Spinal cord (tissue), 9 donors: ENCODE measurements at regions not wholly inside any gene's neighbourhood (a gene's known extent, or its start where the extent isn't known, plus 50 kb on each side); places are given as distances from the start of the nearest gene placed in this dataset.

ENCODE experiments used
- DNase-seq, 6 donors: peaks; one replicate each; pipeline versions ENCODE4 v3.0.0 to v3.0.0-alpha.2; 2013 to 2015; ENCODE audit warnings: low spot score in 6 of 6, low read depth in 4 of 6
- H3K27ac ChIP-seq: one replicate; pipeline ENCODE4 v1.5.1; 2013; ENCODE audit warnings: low read depth, low read length, control low read depth
- H3K27me3 ChIP-seq: one replicate; pipeline ENCODE4 v1.6.1; 2013; ENCODE audit warnings: low read length; ENCODE audit not compliant: control insufficient read depth, insufficient read depth
- H3K36me3 ChIP-seq: one replicate; pipeline ENCODE4 v1.6.1; 2013; ENCODE audit warnings: low read length; ENCODE audit not compliant: control insufficient read depth, insufficient read depth
- H3K4me1 ChIP-seq: one replicate; pipeline ENCODE4 v1.6.1; 2013; ENCODE audit warnings: low read length; ENCODE audit not compliant: control insufficient read depth, insufficient read depth
- H3K4me3 ChIP-seq: one replicate; pipeline ENCODE4 v1.5.1; 2013; ENCODE audit warnings: low read depth, low read length, control low read depth
- H3K9me3 ChIP-seq: one replicate; pipeline ENCODE4 v1.6.1; 2013; ENCODE audit warnings: low read length; ENCODE audit not compliant: control insufficient read depth, insufficient read depth
- WGBS: methylation state at CpG from one replicate; pipeline ENCODE4 v1.1.5; 2013; ENCODE audit warnings: missing lambda C conversion rate; ENCODE audit not compliant: insufficient coverage; 5-methylcytosine and 5-hydroxymethylcytosine counted together
- donor health status: healthy.

DNA sequence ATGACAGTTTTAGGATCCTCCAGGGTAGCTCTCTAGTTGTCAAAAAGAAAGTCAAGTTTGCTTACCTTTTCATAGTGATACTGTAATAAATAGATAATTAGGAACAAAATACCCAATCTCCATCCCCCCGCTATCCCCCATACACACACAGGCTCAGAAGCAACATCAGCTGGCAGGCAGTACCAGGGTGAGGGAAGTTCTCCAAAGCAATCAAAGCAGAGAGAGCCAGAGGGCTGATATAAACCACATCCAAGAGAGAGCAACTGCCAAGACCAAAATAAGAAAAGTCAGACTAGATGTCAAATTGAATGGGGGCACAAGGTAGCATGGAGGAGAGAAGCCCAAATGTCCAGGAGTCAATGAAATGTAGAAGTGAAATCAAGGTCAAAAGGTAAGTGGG lies 80.2 kb upstream of the PTPRR start:
- Histone ChIP-seq H3K4me1 (no peaks in the 10 kb centered on the region), H3K4me3 (no peak overlapping the region), H3K27me3 (no peaks in the 10 kb centered on the region), H3K36me3 (no peaks in the 10 kb centered on the region), H3K27ac (no peak overlapping the region), H3K9me3 (no peaks in the 10 kb centered on the region)
- no peak for DNase-seq
- WGBS, result no CpG with 5 or more reads among the region's 1 CpG

DNA sequence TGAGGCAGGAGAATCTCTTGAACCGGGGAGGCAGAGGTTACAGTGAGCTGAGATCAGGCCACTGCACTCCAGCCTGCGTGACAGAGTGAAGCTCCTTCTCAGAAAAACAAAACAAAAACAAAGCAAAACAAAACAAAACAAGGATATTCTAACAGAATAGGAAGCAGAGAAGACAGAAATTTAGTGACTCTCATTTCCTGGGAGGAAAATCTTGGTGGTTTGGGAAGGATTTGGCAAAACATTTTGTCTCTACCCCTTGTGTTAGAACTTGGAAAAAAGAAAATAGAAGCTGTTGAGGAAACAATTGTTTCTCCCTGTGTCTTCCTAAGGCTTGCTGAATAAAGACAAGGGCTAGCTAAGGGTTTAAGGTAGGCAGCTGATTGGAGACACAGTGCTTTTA lies 79.7 kb upstream of the PTPRR start:
- Histone ChIP-seq H3K4me1 (no peaks in the 10 kb centered on the region), H3K9me3 (no peaks in the 10 kb centered on the region), H3K27ac (no peak overlapping the region), H3K36me3 (no peaks in the 10 kb centered on the region), H3K27me3 (no peaks in the 10 kb centered on the region), H3K4me3 (no peak overlapping the region)
- WGBS, result 80% methylated on average over 1 of the region's 2 CpGs
- DNase-seq, result no peak

DNA sequence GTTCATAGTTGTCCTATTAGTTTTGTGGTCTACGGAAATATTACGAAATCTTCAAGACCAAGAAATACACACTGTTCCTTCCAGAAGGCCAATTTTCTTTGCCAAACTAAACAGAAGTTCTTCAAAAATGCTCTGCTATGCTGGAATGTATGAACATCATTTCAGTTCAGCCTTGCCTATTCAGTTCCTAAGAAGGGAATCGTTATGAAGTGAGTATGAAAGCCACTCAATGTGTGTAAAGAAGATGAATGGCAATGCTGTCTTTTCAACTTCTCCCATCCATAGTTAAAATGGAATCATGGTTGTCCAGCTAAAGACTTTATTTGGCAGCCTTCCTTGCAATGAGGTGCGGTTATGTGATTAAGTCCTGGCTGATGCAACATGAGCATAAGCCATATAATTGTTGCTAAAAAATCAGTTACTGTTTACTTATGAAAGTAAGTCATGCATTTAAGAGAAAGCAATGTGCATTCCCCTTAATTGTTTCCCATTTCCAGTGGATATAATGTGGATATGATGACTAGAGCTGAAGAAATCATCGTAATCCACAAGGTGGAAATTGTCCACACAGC lies 73.8 kb upstream of the PTPRR start:
- no peaks in the 10 kb centered on the region for H3K4me1 ChIP-seq
- no CpG with 5 or more reads among the region's 5 CpGs for WGBS
- no peaks in the 10 kb centered on the region for H3K9me3 ChIP-seq
- H3K27me3 ChIP-seq, result no peaks in the 10 kb centered on the region
- H3K36me3 ChIP-seq, result no peaks in the 10 kb centered on the region
- peak in 2 of 6 donors; percentile 9 to 35 for DNase-seq
- peak overlapping the region; percentile 19 for H3K27ac ChIP-seq
- H3K4me3 ChIP-seq, result no peak overlapping the region

DNA sequence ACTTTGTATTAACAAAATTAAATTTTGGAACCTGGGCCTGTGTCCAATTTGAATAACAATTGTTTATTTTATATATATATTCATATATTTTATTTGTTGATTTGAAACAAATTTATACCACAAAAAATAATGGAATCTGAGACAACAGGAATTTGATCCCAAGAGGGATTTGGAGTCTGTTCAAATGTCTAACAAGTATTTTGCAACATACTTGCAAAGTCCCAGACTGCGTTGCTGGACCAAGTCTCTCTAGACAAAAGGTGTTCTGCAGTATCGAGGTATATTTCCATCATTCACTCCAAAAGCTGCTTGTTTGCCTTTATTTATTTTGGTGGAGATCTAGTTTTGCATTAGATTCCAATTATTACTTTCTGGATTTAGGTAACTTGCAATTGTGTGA lies 68.7 kb upstream of the PTPRR start:
- no CpG with 5 or more reads among the region's 2 CpGs for WGBS

DNA sequence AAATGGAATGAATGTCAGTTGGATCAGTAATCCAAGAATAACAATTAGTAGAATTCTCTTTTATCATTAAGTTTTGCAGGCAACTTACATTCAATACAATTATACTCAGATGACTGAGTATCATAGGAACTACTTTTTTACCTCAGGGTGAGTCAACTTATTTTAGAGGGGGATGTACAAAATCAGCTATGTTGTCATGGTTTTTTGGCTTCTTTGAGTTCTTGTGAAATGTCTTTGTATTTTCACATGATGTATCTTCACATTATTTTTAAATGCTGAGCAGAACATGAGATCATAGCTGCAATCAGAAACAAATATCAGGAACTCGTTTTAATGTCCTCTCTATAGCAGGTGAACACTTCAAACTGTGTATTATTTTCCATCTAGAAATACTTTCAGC lies 65.3 kb upstream of the PTPRR start:
- H3K4me3 ChIP-seq, result no peak overlapping the region
- no peak for DNase-seq
- H3K9me3 ChIP-seq, result no peaks in the 10 kb centered on the region
- H3K27ac ChIP-seq, result no peak overlapping the region
- no peaks in the 10 kb centered on the region for H3K27me3 ChIP-seq
- no peaks in the 10 kb centered on the region for H3K4me1 ChIP-seq
- WGBS, result no CpG with 5 or more reads among the region's 1 CpG
- H3K36me3 ChIP-seq, result no peaks in the 10 kb centered on the region

More for the DNA sequence above, 68.7 kb upstream of the PTPRR start:
- Histone ChIP-seq H3K36me3 (no peaks in the 10 kb centered on the region), H3K4me3 (no peak overlapping the region), H3K4me1 (no peaks in the 10 kb centered on the region), H3K9me3 (no peaks in the 10 kb centered on the region), H3K27me3 (no peaks in the 10 kb centered on the region), H3K27ac (no peak overlapping the region)
- DNase-seq, result no peak

DNA sequence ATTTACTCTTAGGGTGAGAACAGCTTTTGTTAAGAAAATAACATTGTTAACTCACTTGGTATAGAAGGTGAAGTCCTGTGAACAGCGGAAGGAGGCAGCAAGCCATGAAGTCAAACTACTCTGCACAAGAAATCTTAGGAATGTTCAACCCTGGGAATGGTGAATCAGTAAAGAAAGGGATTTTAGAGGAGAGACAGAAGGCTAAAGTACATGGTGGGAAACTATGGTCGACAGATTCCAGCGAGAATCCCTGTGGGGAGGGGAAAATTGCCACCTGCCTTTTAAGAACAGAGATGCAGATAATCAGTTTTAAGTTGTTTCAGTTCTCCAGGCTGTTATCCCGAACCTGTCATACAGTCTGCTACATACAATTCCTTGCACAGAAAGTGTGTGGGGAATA lies 63.2 kb upstream of the PTPRR start:
- Histone ChIP-seq H3K27me3 (no peaks in the 10 kb centered on the region), H3K27ac (no peak overlapping the region), H3K4me1 (no peaks in the 10 kb centered on the region), H3K9me3 (no peaks in the 10 kb centered on the region), H3K36me3 (no peaks in the 10 kb centered on the region), H3K4me3 (no peak overlapping the region)
- DNase-seq, result no peak
- 30% methylated on average over 2 of the region's 4 CpGs for WGBS

DNA sequence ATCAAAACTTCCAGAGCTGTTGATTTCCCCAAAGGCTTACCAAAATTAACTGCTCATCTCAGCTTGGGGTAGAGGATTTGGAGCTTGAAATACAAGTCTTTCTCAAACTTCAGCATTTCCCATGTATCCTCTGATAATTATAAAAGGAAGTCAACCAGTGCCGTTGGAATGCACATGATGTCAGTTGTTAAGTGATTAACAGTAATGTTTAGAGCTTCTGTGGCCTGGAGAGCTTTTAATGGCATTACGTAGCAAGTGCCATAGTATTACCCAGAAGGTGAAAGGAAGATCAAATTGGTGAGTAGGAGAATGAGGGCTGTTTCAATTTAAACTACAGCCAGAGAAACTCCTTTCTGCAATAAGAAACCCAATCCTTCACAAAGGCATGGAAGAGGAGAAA lies 62.5 kb upstream of the PTPRR start:
- Histone ChIP-seq H3K9me3 (no peaks in the 10 kb centered on the region), H3K4me1 (no peaks in the 10 kb centered on the region), H3K27me3 (no peaks in the 10 kb centered on the region), H3K4me3 (no peak overlapping the region), H3K27ac (no peak overlapping the region), H3K36me3 (no peaks in the 10 kb centered on the region)
- no peak for DNase-seq
- 60% methylated on average over 2 of the region's 2 CpGs for WGBS

DNA sequence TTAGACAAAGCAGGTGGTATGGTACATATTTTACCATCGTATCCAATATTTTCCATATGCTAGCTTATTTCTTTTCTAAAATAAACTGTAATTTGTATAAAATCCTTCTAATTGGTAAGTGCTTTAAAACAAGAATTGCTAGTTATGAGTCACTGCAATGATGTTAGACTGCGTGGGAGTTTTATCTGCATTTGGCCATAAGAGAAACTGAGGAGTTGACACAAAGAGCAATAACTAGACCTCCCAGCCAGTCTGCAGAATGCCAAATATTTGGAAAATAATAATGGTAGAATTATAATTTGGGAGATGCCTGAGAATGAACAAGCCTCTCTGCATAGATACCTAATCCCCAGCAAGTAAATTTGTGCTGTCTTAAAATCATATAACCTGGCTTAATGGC lies 61.7 kb upstream of the PTPRR start:
- Histone ChIP-seq H3K27me3 (no peaks in the 10 kb centered on the region), H3K4me3 (no peak overlapping the region), H3K27ac (no peak overlapping the region), H3K36me3 (no peaks in the 10 kb centered on the region), H3K9me3 (no peaks in the 10 kb centered on the region), H3K4me1 (no peaks in the 10 kb centered on the region)
- 100% methylated on average over 1 of the region's 2 CpGs for WGBS
- DNase-seq, result peak in 1 of 6 donors; percentile 7

DNA sequence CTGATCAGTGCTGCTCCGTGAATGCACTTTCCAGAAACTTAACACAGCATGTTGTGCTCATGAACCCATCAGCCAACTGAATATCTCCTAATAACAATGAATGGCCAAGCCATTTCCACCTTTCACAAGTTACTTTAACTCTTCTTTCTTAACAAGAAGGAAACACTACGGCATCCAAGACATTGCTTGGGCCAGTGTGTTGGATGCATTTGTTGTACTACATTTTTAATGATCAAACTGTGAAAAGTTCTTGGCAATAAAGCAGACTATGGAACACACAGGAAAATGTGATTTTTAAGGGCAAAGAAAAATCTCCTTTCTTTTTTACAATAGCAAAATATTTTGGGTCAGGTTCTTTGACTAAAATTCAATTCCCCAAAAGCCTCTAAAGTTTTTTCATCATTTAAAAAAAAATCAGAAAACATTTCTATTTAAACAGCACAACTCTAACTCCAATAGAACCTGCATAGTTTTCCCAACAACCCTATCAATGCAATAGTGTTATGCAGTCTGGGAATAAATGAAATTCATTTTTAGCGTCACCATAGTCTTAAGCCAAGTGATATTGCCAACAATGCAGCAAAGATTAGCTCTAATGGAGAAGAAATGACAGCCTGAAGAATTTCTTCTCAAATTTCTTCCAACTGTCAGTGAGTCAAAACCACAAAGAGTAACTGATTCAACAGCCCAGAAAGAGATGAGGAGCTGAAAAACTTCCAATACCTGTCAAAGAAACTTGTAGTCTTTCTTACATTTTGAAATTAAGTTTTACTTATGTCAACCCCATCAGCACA lies 50.7 kb upstream of the PTPRR start:
- H3K27ac ChIP-seq, result no peak overlapping the region
- peak in 1 of 6 donors; percentile 25 for DNase-seq
- H3K27me3 ChIP-seq, result no peaks in the 10 kb centered on the region
- 80% methylated on average over 1 of the region's 3 CpGs for WGBS
- no peak overlapping the region for H3K4me3 ChIP-seq
- H3K36me3 ChIP-seq, result no peaks in the 10 kb centered on the region
- no peaks in the 10 kb centered on the region for H3K4me1 ChIP-seq
- no peaks in the 10 kb centered on the region for H3K9me3 ChIP-seq
